Tibial artery (tissue), 4 donors: ENCODE measurements at regions not wholly inside any gene's neighbourhood (a gene's known extent, or its start where the extent isn't known, plus 50 kb on each side); places are given as distances from the start of the nearest gene placed in this dataset.

Source experiments
- DNase-seq, 2 donors: peaks; one replicate each; pipeline ENCODE4 v3.0.0-alpha.2; 2019
- H3K27ac ChIP-seq, 2 donors: fragments of 200-600 bp; sonication (generic) in 1 of 2; 1 replicate in 1 of 2; 2 replicates in 1 of 2; pipeline ENCODE4 v1.5.1; 2018 to 2019; ENCODE audit warnings: mild to moderate bottlenecking in 1 of 2
- H3K27me3 ChIP-seq, 2 donors: fragments of 200-600 bp; sonication (generic) in 1 of 2; one replicate each; pipeline versions ENCODE4 v1.5.1 to v1.6.0; 2016 to 2019
- H3K36me3 ChIP-seq, 3 donors: fragments of 200-600 bp; sonication (generic) in 2 of 3; one replicate each; pipeline ENCODE4 v1.5.1; 2016 to 2019; ENCODE audit warnings: mild to moderate bottlenecking in 2 of 3
- H3K4me1 ChIP-seq, 4 donors: fragments of 200-600 bp; sonication (generic) in 2 of 4; 1 replicate in 3 of 4; 2 replicates in 1 of 4; pipeline ENCODE4 v1.5.1; 2016 to 2019
- H3K4me3 ChIP-seq, 2 donors: fragments of 200-600 bp; sonication (generic) in 1 of 2; 1 replicate in 1 of 2; 2 replicates in 1 of 2; pipeline ENCODE4 v1.5.1; 2018 to 2019; ENCODE audit warnings: mild to moderate bottlenecking in 2 of 2
- H3K9me3 ChIP-seq, 3 donors: fragments of 200-600 bp; sonication (generic) in 1 of 3; one replicate each; pipeline ENCODE4 v1.5.1; 2016 to 2019
- CTCF ChIP-seq, 2 experiments: fragments of 200-600 bp in 1 of 2; fragments of 450-650 bp in 1 of 2; IDR thresholded peaks; one replicate each; pipeline ENCODE4 v1.5.1; 2017 to 2019; ENCODE audit warnings: antibody characterized with exemption in 2 of 2, mild to moderate bottlenecking in 1 of 2, moderate library complexity in 1 of 2
- intact Hi-C: fragments of 100-400 bp; cut with DNase I; formaldehyde crosslinking; loops from one replicate; pipeline ENCODE4 v1.15.0; 2023; ENCODE audit warnings: low total_unique reads

GRCh38 chr7:142380069-142380468 lies 122.2 kb upstream of the PRSS58 start:
- no peak for TF ChIP-seq CTCF (IDR thresholded peaks at IDR 0.05)
- intact Hi-C loops: no loop called here
- no peaks in the 10 kb centered on the region for H3K4me1 ChIP-seq
- no peak for DNase-seq
- H3K4me3 ChIP-seq: no peak overlapping the region
- H3K36me3 ChIP-seq: no peaks in the 10 kb centered on the region
- no peaks in the 10 kb centered on the region for H3K9me3 ChIP-seq
- no peaks in the 10 kb centered on the region for H3K27me3 ChIP-seq
- no peak overlapping the region for H3K27ac ChIP-seq

- intact Hi-C loops: no loop called here
- Histone ChIP-seq H3K4me1 (no peaks in the 10 kb centered on the region), H3K27ac (no peak overlapping the region), H3K9me3 (no peaks in the 10 kb centered on the region), H3K36me3 (no peaks in the 10 kb centered on the region), H3K4me3 (no peak overlapping the region), H3K27me3 (no peaks in the 10 kb centered on the region)
- no peak for DNase-seq
- TF ChIP-seq CTCF (IDR thresholded peaks at IDR 0.05): no peak
Observed at GRCh38 chr7:142379201-142379885, 121.5 kb upstream of the PRSS58 start.

GRCh38 chr7:142377567-142377966 lies 119.7 kb upstream of the PRSS58 start:
- no peak for TF ChIP-seq CTCF (IDR thresholded peaks at IDR 0.05)
- Histone ChIP-seq H3K36me3 (no peaks in the 10 kb centered on the region), H3K4me3 (no peak overlapping the region), H3K4me1 (no peaks in the 10 kb centered on the region), H3K27ac (no peak overlapping the region), H3K9me3 (no peaks in the 10 kb centered on the region), H3K27me3 (no peaks in the 10 kb centered on the region)
- intact Hi-C loops: no loop called here
- DNase-seq: no peak

GRCh38 chr7:142376356-142376997 lies 118.6 kb upstream of the PRSS58 start:
- Histone ChIP-seq H3K36me3 (no peaks in the 10 kb centered on the region), H3K27ac (no peak overlapping the region), H3K27me3 (no peaks in the 10 kb centered on the region), H3K9me3 (no peaks in the 10 kb centered on the region), H3K4me3 (no peak overlapping the region), H3K4me1 (no peaks in the 10 kb centered on the region)
- intact Hi-C loops: no loop called here
- TF ChIP-seq CTCF (IDR thresholded peaks at IDR 0.05): no peak
- DNase-seq: no peak

GRCh38 chr7:142375710-142376313 lies 118.0 kb upstream of the PRSS58 start:
- no peak for TF ChIP-seq CTCF (IDR thresholded peaks at IDR 0.05)

More at GRCh38 chr7:142375710-142376313, 118.0 kb upstream of the PRSS58 start:
- no peaks in the 10 kb centered on the region for H3K36me3 ChIP-seq
- H3K4me1 ChIP-seq: no peaks in the 10 kb centered on the region
- H3K9me3 ChIP-seq: no peaks in the 10 kb centered on the region
- H3K4me3 ChIP-seq: no peak overlapping the region
- DNase-seq: no peak
- intact Hi-C loops: no loop called here
- no peak overlapping the region for H3K27ac ChIP-seq
- no peaks in the 10 kb centered on the region for H3K27me3 ChIP-seq
